Activated CD8-positive, alpha-beta memory T cell treated with anti-CD3 and anti-CD28 coated beads, Interleukin-2, amount 50 U/mL, for 4 hours (primary cell): ENCODE measurements at regions not wholly inside any gene's neighbourhood (a gene's known extent, or its start where the extent isn't known, plus 50 kb on each side); places are given as distances from the start of the nearest gene placed in this dataset.

Experiments
- DNase-seq: peaks from one replicate; pipeline ENCODE4 v3.0.0-alpha.2; 2020

GRCh38 chr7:155138204-155138603 is 68.1 kb downstream of the HTR5A start:
- DNase-seq, result no peak

GRCh38 chr7:155141562-155141961 is 71.4 kb downstream of the HTR5A start:
- no peak for DNase-seq

- no peak for DNase-seq
These were observed 73.3 kb downstream of the HTR5A start for GRCh38 chr7:155143381-155143780.

- DNase-seq, result no peak
These were observed 74.2 kb downstream of the HTR5A start for GRCh38 chr7:155144371-155144770.

- no peak for DNase-seq
These were observed 75.5 kb downstream of the HTR5A start for GRCh38 chr7:155145477-155146255.

- DNase-seq, result no peak
These were observed 77.0 kb downstream of the HTR5A start for GRCh38 chr7:155147172-155147571.

GRCh38 chr7:155147624-155148023 is 77.5 kb downstream of the HTR5A start:
- DNase-seq, result no peak

- no peak for DNase-seq
These were observed 83.6 kb downstream of the HTR5A start for GRCh38 chr7:155153676-155154075.

- no peak for DNase-seq
These were observed 84.5 kb downstream of the HTR5A start for GRCh38 chr7:155154586-155154985.

GRCh38 chr7:155161690-155162089 is 91.6 kb downstream of the HTR5A start:
- DNase-seq, result no peak

- no peak for DNase-seq
These were observed 92.3 kb downstream of the HTR5A start for GRCh38 chr7:155162422-155162821.

GRCh38 chr7:155163696-155164095 is 93.6 kb downstream of the HTR5A start:
- DNase-seq, result no peak

- DNase-seq, result no peak
These were observed 94.2 kb downstream of the HTR5A start for GRCh38 chr7:155164316-155164715.

GRCh38 chr7:155166108-155166507 is 96.0 kb downstream of the HTR5A start:
- DNase-seq, result no peak

- DNase-seq, result no peak
These were observed 96.7 kb downstream of the HTR5A start for GRCh38 chr7:155166673-155167370.

- DNase-seq, result no peak
These were observed 97.7 kb downstream of the HTR5A start for GRCh38 chr7:155167706-155168365.

GRCh38 chr7:155168597-155169480 is 98.7 kb downstream of the HTR5A start:
- DNase-seq, result no peak

GRCh38 chr7:155169498-155170065 is 99.5 kb downstream of the HTR5A start:
- no peak for DNase-seq

GRCh38 chr7:155170331-155170730 is 100.2 kb downstream of the HTR5A start:
- no peak for DNase-seq

GRCh38 chr7:155172141-155172540 is 102.0 kb downstream of the HTR5A start:
- DNase-seq, result no peak

- DNase-seq, result no peak
These were observed 103.8 kb downstream of the HTR5A start for GRCh38 chr7:155173905-155174304.

GRCh38 chr7:155178096-155178495 is 108.0 kb downstream of the HTR5A start:
- no peak for DNase-seq

- DNase-seq, result no peak
These were observed 111.6 kb downstream of the HTR5A start for GRCh38 chr7:155181768-155182167.
